HCT116 (cell line): ENCODE measurements at regions not wholly inside any gene's neighbourhood (a gene's known extent, or its start where the extent isn't known, plus 50 kb on each side); places are given as distances from the start of the nearest gene placed in this dataset.

ENCODE experiments used
- ATAC-seq: fragments of 200-7000 bp; cut with Tn5 transposase; 2 replicates; pipeline ENCODE4 v1.9.1; 2020; ENCODE audit warnings: mild to moderate bottlenecking, moderate library complexity
- BruUV-seq: library from RNA; stranded (reverse); fragments of 400-500 nt; replicated peaks from 2 replicates; lab custom pipeline; 2021; lab: Mats Ljungman, UMichigan
- CTCF ChIA-PET: fragments of 300-600 bp; sonication (Branson Sonifier 250); formaldehyde crosslinking; loops from one replicate; lab custom pipeline; 2021; ENCODE audit warnings: antibody characterized with exemption; lab: Charles Lee
- POLR2A ChIA-PET: fragments of 300-600, 350-600 bp; sonication (Branson Sonifier 250); formaldehyde crosslinking; loops from one replicate; lab custom pipeline; 2021; ENCODE audit warnings: antibody characterized with exemption; lab: Charles Lee
- RAD21 ChIA-PET, 2 experiments: fragments of 300-600 bp; sonication (Branson Sonifier 250); formaldehyde crosslinking; loops; one replicate each; lab custom pipeline; 2023; ENCODE audit warnings: low total read pairs in 2 of 2; ENCODE audit not compliant: uncharacterized antibody in 2 of 2, unreplicated experiment in 2 of 2, low non-redundant PET in 1 of 2; lab: Charles Lee
- DNase-seq: peaks from one replicate; pipeline ENCODE4 v3.0.0-alpha.2; 2010; ENCODE audit warnings: low read depth, low spot score
- H2AFZ ChIP-seq: fragments of 200-600 bp; shearing (Covaris generic), sonication (generic); 2 replicates; pipeline ENCODE4 v1.6.1; 2017; ENCODE audit warnings: low read depth, mixed run types, mixed read lengths, antibody characterized with exemption, low read length; ENCODE audit not compliant: poor library complexity, severe bottlenecking
- H3K27ac ChIP-seq: 2 replicates; pipeline ENCODE4 v1.5.1; 2012; ENCODE audit warnings: low read depth, low read length
- H3K27me3 ChIP-seq: fragments of 200-600 bp; sonication (generic); 2 replicates; pipeline ENCODE4 v1.6.1; 2016; ENCODE audit warnings: mixed run types, low read length, mixed read lengths; ENCODE audit not compliant: insufficient read depth
- H3K36me3 ChIP-seq, 2 experiments: fragments of 200-500 bp in 1 of 2; fragments of 200-600 bp in 1 of 2; sonication (Bioruptor generic) in 1 of 2; sonication (generic) in 1 of 2; 2 replicates each; pipeline versions ENCODE4 v1.5.1 to v1.6.1; 2014 to 2016; ENCODE audit warnings: low read length in 2 of 2, inconsistent platforms in 1 of 2, mixed read lengths in 1 of 2, mixed run types in 1 of 2; ENCODE audit not compliant: insufficient read depth in 2 of 2, control insufficient read depth in 1 of 2
- H3K4me1 ChIP-seq, 2 experiments: fragments of 200-600 bp in 1 of 2; sonication (generic) in 1 of 2; 2 replicates each; pipeline versions ENCODE4 v1.5.1 to v1.6.1; 2012 to 2017; ENCODE audit warnings: low read length in 2 of 2, inconsistent platforms in 1 of 2, mild to moderate bottlenecking in 1 of 2, mixed read lengths in 1 of 2, mixed run types in 1 of 2, moderate library complexity in 1 of 2; ENCODE audit not compliant: insufficient read depth in 2 of 2, control insufficient read depth in 1 of 2
- H3K4me2 ChIP-seq: fragments of 200-600 bp; sonication (generic); 2 replicates; pipeline ENCODE4 v1.6.1; 2017; ENCODE audit warnings: mixed run types, low read length, mixed read lengths
- H3K4me3 ChIP-seq, 2 experiments: fragments of 200-600 bp in 1 of 2; sonication (generic) in 1 of 2; replicated peaks in 1 of 2; 2 replicates each; pipeline ENCODE4 v1.5.1; 2011 to 2016; ENCODE audit warnings: low read length in 2 of 2, control low read depth in 1 of 2, low read depth in 1 of 2, mild to moderate bottlenecking in 1 of 2, mixed read lengths in 1 of 2, mixed run types in 1 of 2
- H3K79me2 ChIP-seq: fragments of 200-600 bp; sonication (generic); 2 replicates; pipeline ENCODE4 v1.6.1; 2017; ENCODE audit warnings: mild to moderate bottlenecking, mixed run types, low read length, moderate library complexity, mixed read lengths; ENCODE audit not compliant: insufficient read depth
- H3K9ac ChIP-seq: fragments of 200-600 bp; sonication (generic); 2 replicates; pipeline ENCODE4 v1.6.1; 2016; ENCODE audit warnings: low read length, mixed read lengths
- H3K9me2 ChIP-seq: fragments of 200-600 bp; sonication (generic), shearing (Covaris generic); 2 replicates; pipeline ENCODE4 v1.6.1; 2017; ENCODE audit warnings: mixed run types, mild to moderate bottlenecking, moderate library complexity; ENCODE audit not compliant: insufficient read depth
- H3K9me3 ChIP-seq, 2 experiments: fragments of 200-500 bp in 1 of 2; fragments of 200-600 bp in 1 of 2; sonication (Bioruptor generic) in 1 of 2; sonication (generic) in 1 of 2; 2 replicates each; pipeline ENCODE4 v1.6.1; 2014 to 2017; ENCODE audit warnings: low read length in 2 of 2, mixed read lengths in 2 of 2, inconsistent platforms in 1 of 2, low read depth in 1 of 2, mild to moderate bottlenecking in 1 of 2, mixed run types in 1 of 2, moderate library complexity in 1 of 2; ENCODE audit not compliant: control insufficient read depth in 1 of 2, insufficient read depth in 1 of 2
- H4K20me1 ChIP-seq: fragments of 200-600 bp; sonication (generic), shearing (Covaris generic); 2 replicates; pipeline ENCODE4 v1.6.1; 2017; ENCODE audit warnings: mixed run types, mild to moderate bottlenecking, moderate library complexity; ENCODE audit not compliant: insufficient read depth
- CBX3 ChIP-seq: IDR thresholded peaks from 2 replicates; pipeline ENCODE4 v1.6.1; 2012; ENCODE audit warnings: low read depth
- ELF1 ChIP-seq: IDR thresholded peaks from 2 replicates; pipeline ENCODE4 v1.6.1; 2012; ENCODE audit warnings: low read depth, borderline replicate concordance
- EZH2 ChIP-seq: fragments of 200-600 bp; sonication (generic); IDR thresholded peaks from 2 replicates; pipeline ENCODE4 v1.6.1; 2017; ENCODE audit warnings: antibody characterized with exemption, mixed run types
- EZH2phosphoT487 ChIP-seq: fragments of 200-600 bp; IDR thresholded peaks from 2 replicates; pipeline ENCODE4 v1.6.1; 2018; ENCODE audit warnings: antibody characterized with exemption, borderline replicate concordance
- FOSL1 ChIP-seq: IDR thresholded peaks from 2 replicates; pipeline ENCODE4 v1.6.1; 2012; ENCODE audit warnings: low read depth
- POLR2A ChIP-seq: IDR thresholded peaks from 2 replicates; pipeline ENCODE4 v1.7.0; 2011; ENCODE audit warnings: borderline replicate concordance; ENCODE audit not compliant: insufficient read depth, insufficient read length; ENCODE audit errors: extremely low read depth
- POLR2AphosphoS5 ChIP-seq: IDR thresholded peaks from 2 replicates; pipeline ENCODE4 v1.6.1; 2011; ENCODE audit warnings: mild to moderate bottlenecking, low read depth, low read length, moderate library complexity
- RAD21 ChIP-seq: IDR thresholded peaks from 2 replicates; pipeline ENCODE4 v1.6.1; 2012; ENCODE audit warnings: low read depth, mild to moderate bottlenecking
- SIN3A ChIP-seq: IDR thresholded peaks from 2 replicates; pipeline ENCODE4 v1.6.1; 2012; ENCODE audit warnings: low read depth
- SP1 ChIP-seq: IDR thresholded peaks from 2 replicates; pipeline ENCODE4 v1.6.1; 2012; ENCODE audit warnings: low read depth
- SRF ChIP-seq: IDR thresholded peaks from 2 replicates; pipeline ENCODE4 v1.6.1; 2012; ENCODE audit warnings: low read depth
- YY1 ChIP-seq: IDR thresholded peaks from 2 replicates; pipeline ENCODE4 v1.6.1; 2011; ENCODE audit warnings: low read length, low read depth, moderate library complexity, mild to moderate bottlenecking; ENCODE audit not compliant: insufficient replicate concordance; ENCODE audit errors: extremely low read depth
- ZFX ChIP-seq: fragments of 450-650 bp; IDR thresholded peaks from 2 replicates; pipeline ENCODE4 v1.6.1; 2017
- ZNF274 ChIP-seq: fragments of 200-500 bp; sonication (Bioruptor generic); IDR thresholded peaks from 2 replicates; pipeline ENCODE4 v1.6.1; 2014; ENCODE audit warnings: mild to moderate bottlenecking, low read depth, low read length, inconsistent platforms
- intact Hi-C: fragments of 100-400 bp; cut with micrococcal nuclease; formaldehyde crosslinking; loops from 2 replicates; pipeline ENCODE4 v1.10.0; 2022
- TF ChIP-seq, protein P1 (sequence below): IDR thresholded peaks from 2 replicates; pipeline ENCODE4 v1.6.1; 2011; ENCODE audit warnings: mild to moderate bottlenecking, low read length, moderate library complexity; ENCODE audit not compliant: insufficient replicate concordance; ENCODE audit errors: extremely low read depth
- TF ChIP-seq, protein P2 (sequence below): IDR thresholded peaks from 2 replicates; pipeline ENCODE4 v1.6.1; 2012
- TF ChIP-seq, protein P3 (sequence below): IDR thresholded peaks from 2 replicates; pipeline ENCODE4 v1.6.1; 2012; ENCODE audit warnings: low read depth
- TF ChIP-seq, protein P4 (sequence below), 3 experiments: fragments of 200-600 bp in 1 of 3; sonication (generic) in 1 of 3; IDR thresholded peaks in 2 of 3; conservative IDR thresholded peaks in 1 of 3; 2 replicates each; pipeline ENCODE4 v1.5.1; 2012 to 2017; ENCODE audit warnings: low read depth in 2 of 3, low read length in 2 of 3, antibody characterized with exemption in 1 of 3, borderline replicate concordance in 1 of 3, control low read depth in 1 of 3, mild to moderate bottlenecking in 1 of 3, mixed read lengths in 1 of 3, mixed run types in 1 of 3, moderate library complexity in 1 of 3; ENCODE audit not compliant: insufficient read depth in 1 of 3
- TF ChIP-seq, protein P5 (sequence below): IDR thresholded peaks from 2 replicates; pipeline ENCODE4 v1.6.1; 2012

DNA sequence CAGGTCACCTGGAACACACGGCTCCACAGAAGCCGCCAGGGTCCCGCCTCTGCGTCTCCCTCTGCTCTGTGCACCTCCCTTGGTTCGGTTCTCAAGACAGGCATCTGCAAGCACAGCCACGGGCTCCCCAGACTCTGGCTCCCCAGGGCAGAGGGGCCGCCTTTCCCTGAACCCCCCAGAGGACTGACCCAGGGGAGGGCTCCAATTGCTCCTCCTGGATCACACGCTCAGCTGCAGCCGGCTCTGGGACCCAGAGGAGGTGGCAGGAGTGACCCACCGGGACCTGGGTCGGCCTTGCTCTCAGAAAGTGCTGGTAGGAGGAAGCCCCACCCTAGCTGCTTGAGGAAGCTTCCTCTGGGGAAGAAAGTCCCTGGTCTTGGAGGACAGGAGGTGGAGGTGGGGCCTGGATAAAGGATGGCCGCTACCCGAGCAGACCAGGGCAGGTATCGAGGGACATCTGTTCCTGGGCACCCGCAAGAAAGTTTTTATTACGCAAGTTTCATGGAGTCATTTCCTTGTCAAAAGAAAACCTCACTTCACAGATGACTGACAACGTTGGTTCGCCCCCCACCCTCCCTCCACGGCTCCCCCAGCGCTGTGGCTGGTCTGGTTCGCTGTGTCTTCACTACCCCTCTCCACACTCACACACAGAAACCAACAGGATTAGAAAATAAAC, 103.9 kb upstream of the AFDN start:
- CTCF ChIA-PET = no interaction called here
- H3K4me2 ChIP-seq = no peak overlapping the region
- H3K9ac ChIP-seq = no peak overlapping the region
- TF ChIP-seq EZH2 (no peak), SP1 (no peak), YY1 (no peak), POLR2AphosphoS5 (no peak), EZH2phosphoT487 (no peak), RAD21 (no peak), FOSL1 (no peak), ELF1 (no peak), POLR2A (no peak), CBX3 (no peak), SRF (no peak), SIN3A (no peak), ZFX (no peak), ZNF274 (no peak)
- TF ChIP-seq, protein P1, sequence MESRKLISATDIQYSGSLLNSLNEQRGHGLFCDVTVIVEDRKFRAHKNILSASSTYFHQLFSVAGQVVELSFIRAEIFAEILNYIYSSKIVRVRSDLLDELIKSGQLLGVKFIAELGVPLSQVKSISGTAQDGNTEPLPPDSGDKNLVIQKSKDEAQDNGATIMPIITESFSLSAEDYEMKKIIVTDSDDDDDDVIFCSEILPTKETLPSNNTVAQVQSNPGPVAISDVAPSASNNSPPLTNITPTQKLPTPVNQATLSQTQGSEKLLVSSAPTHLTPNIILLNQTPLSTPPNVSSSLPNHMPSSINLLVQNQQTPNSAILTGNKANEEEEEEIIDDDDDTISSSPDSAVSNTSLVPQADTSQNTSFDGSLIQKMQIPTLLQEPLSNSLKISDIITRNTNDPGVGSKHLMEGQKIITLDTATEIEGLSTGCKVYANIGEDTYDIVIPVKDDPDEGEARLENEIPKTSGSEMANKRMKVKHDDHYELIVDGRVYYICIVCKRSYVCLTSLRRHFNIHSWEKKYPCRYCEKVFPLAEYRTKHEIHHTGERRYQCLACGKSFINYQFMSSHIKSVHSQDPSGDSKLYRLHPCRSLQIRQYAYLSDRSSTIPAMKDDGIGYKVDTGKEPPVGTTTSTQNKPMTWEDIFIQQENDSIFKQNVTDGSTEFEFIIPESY = no peak
- TF ChIP-seq, protein P2, sequence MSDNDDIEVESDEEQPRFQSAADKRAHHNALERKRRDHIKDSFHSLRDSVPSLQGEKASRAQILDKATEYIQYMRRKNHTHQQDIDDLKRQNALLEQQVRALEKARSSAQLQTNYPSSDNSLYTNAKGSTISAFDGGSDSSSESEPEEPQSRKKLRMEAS = no peak
- TF ChIP-seq, protein P3, sequence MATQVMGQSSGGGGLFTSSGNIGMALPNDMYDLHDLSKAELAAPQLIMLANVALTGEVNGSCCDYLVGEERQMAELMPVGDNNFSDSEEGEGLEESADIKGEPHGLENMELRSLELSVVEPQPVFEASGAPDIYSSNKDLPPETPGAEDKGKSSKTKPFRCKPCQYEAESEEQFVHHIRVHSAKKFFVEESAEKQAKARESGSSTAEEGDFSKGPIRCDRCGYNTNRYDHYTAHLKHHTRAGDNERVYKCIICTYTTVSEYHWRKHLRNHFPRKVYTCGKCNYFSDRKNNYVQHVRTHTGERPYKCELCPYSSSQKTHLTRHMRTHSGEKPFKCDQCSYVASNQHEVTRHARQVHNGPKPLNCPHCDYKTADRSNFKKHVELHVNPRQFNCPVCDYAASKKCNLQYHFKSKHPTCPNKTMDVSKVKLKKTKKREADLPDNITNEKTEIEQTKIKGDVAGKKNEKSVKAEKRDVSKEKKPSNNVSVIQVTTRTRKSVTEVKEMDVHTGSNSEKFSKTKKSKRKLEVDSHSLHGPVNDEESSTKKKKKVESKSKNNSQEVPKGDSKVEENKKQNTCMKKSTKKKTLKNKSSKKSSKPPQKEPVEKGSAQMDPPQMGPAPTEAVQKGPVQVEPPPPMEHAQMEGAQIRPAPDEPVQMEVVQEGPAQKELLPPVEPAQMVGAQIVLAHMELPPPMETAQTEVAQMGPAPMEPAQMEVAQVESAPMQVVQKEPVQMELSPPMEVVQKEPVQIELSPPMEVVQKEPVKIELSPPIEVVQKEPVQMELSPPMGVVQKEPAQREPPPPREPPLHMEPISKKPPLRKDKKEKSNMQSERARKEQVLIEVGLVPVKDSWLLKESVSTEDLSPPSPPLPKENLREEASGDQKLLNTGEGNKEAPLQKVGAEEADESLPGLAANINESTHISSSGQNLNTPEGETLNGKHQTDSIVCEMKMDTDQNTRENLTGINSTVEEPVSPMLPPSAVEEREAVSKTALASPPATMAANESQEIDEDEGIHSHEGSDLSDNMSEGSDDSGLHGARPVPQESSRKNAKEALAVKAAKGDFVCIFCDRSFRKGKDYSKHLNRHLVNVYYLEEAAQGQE = no peak
- TF ChIP-seq, protein P4, sequence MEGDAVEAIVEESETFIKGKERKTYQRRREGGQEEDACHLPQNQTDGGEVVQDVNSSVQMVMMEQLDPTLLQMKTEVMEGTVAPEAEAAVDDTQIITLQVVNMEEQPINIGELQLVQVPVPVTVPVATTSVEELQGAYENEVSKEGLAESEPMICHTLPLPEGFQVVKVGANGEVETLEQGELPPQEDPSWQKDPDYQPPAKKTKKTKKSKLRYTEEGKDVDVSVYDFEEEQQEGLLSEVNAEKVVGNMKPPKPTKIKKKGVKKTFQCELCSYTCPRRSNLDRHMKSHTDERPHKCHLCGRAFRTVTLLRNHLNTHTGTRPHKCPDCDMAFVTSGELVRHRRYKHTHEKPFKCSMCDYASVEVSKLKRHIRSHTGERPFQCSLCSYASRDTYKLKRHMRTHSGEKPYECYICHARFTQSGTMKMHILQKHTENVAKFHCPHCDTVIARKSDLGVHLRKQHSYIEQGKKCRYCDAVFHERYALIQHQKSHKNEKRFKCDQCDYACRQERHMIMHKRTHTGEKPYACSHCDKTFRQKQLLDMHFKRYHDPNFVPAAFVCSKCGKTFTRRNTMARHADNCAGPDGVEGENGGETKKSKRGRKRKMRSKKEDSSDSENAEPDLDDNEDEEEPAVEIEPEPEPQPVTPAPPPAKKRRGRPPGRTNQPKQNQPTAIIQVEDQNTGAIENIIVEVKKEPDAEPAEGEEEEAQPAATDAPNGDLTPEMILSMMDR (IDR thresholded peaks at IDR 0.05 in 2 of 3, conservative IDR thresholded peaks at IDR 0.05 in 1 of 3; ENCODE audit: borderline replicate concordance in 1 of 3, insufficient read depth in 1 of 3, low read depth in 2 of 3, low read length in 2 of 3) = no peak
- TF ChIP-seq, protein P5, sequence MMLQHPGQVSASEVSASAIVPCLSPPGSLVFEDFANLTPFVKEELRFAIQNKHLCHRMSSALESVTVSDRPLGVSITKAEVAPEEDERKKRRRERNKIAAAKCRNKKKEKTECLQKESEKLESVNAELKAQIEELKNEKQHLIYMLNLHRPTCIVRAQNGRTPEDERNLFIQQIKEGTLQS = no peak
- H3K79me2 ChIP-seq = no peaks in the 10 kb centered on the region
- DNase-seq (no peak), ATAC-seq (no peak)
- H3K9me3 ChIP-seq = no peaks in the 10 kb centered on the region
- no peaks in the 10 kb centered on the region for H3K27me3 ChIP-seq
- no peaks in the 10 kb centered on the region for H4K20me1 ChIP-seq
- RAD21 ChIA-PET = no interaction called here
- H3K27ac ChIP-seq = no peak overlapping the region
- no peaks in the 10 kb centered on the region for H3K36me3 ChIP-seq
- no TSS peak for BruUV-seq
- no peaks in the 10 kb centered on the region for H3K4me1 ChIP-seq
- no peaks in the 10 kb centered on the region for H3K9me2 ChIP-seq
- POLR2A ChIA-PET = no interaction called here
- intact Hi-C loops = no loop called here
- H2AFZ ChIP-seq = no peak overlapping the region
- no peak overlapping the region for H3K4me3 ChIP-seq
